Fibroblast of peridontal ligament (primary cell): ENCODE measurements at regions not wholly inside any gene's neighbourhood (a gene's known extent, or its start where the extent isn't known, plus 50 kb on each side); places are given as distances from the start of the nearest gene placed in this dataset.

Source experiments
- DNase-seq: peaks from one replicate; pipeline ENCODE4 v3.0.0-alpha.2; 2010; ENCODE audit errors: extremely low read depth

DNA sequence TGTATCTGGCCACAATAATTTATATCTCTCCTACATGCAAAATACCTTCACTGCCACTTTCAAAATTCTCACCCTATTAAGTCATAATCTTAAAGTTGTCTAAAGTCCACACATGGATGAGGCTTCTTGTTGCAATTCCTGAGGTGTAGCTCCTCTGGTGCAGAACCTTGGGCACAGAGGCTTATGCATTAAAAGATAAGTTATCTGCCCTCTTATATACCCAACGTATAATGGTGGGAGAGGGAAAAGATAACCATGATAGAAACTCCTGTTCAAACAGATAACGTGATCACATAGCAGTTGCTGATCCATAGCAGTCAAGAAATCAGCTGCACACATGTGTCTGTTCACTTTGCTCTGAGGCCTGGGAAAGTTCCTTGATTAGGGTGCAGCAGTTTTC, 1767.0 kb downstream of the MAT2B start:
- DNase-seq, result no peak

DNA sequence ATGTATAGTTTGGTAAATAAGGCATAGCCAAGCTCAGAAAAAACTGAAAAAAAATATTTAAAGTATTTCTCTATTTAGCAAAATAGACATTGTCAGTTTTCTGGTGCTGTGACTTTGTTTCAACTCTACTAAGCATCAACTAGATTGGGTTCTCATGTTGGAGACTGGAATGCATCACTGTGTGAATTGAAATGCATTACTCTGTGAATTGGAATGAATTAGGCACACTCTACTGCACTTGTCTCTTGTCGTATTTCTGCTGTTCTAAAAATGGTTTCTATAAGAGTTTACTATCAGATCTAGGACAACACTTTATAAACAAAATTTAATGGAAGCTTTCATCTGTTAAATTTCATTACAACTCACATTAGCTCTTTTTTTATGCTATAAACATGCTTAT, 1772.2 kb downstream of the MAT2B start:
- no peak for DNase-seq

DNA sequence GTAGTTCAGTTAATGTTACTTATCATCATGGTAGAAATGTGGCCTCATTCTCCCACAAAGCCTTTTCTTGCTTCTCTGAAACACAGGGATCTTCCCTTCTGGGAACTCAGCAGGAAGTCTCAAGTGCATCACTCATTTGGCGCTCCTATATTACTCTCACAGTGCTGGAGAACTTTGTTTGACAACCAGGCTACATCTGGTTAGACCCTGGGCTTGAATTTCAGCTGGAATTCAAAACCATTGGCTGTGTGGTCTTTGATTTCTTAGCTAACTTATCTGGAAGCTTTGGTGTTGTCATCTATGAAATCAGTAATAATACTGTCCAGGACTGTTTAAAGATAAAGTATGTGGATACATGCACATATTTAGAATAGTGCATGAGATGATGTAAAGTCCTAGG, 1777.1 kb downstream of the MAT2B start:
- no peak for DNase-seq

DNA sequence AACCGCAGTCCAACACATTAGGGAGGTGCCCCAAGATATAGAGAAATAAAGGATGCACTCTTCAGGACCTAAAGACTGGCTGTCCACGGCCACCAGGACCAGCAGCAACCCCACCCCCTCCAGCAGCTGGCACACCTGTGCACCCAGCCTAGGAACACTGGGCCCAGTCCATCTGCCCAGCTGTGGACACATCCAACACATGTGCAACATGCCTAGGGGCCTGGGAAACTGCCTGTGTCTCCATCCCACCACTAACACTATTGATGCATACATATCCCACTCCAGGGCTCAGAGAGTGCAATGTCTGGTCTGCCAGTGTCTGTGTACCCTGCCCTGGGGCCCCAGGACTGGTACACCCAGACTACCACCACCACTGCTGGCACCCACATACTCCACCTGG, 1781.3 kb downstream of the MAT2B start:
- DNase-seq, result no peak

DNA sequence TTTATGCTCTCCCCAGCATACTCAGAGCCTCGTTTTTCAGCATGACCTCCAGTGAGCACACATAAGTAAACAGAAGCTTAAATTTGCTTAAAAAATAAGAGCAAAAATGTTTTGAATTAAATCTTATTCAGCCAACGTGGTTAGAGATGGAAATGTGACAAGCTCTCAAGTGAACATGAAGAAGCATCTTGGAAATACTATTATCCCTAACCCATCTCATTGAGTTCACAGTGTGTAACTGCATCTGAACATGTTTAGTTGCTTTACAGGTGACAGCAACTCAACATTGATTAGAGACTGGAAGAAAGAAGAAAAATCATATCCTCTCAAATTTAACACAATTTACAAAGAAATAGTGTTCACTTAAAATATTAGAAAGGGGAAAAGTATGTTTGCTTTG, 1785.1 kb downstream of the MAT2B start:
- DNase-seq, result no peak

DNA sequence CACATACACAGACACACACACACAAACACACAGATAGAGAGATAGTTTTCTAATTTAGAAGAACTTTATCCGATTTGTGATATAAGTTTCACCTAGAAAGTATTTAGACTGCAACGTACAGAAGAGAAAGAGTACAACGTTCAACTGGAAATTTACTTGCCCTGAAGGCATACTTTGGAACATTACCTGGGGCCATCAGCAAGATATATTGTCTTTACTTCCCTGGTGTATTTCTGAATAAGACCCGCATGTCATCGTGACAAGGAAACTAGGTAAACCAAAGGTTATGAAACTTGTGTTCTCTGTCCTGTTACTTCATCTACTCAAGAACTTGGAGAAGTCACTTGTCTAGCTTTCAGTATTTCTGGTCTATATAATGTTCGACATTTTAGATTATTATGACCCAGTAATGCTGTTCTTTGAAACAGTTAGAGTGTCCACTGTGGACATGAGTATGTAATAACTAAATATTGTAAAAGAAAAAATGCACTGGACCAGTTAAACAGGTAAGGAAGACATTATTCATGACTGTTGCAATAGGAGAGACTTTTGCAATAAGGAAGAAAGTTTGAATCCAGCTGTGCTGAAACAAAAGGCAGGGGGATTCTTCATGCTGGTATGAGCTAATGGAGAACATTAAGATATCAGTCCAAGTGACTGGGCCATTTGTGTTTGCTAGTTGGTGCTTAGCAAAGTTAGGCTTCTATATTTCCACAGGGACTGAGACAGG, 1791.1 kb downstream of the MAT2B start:
- DNase-seq, result no peak

DNA sequence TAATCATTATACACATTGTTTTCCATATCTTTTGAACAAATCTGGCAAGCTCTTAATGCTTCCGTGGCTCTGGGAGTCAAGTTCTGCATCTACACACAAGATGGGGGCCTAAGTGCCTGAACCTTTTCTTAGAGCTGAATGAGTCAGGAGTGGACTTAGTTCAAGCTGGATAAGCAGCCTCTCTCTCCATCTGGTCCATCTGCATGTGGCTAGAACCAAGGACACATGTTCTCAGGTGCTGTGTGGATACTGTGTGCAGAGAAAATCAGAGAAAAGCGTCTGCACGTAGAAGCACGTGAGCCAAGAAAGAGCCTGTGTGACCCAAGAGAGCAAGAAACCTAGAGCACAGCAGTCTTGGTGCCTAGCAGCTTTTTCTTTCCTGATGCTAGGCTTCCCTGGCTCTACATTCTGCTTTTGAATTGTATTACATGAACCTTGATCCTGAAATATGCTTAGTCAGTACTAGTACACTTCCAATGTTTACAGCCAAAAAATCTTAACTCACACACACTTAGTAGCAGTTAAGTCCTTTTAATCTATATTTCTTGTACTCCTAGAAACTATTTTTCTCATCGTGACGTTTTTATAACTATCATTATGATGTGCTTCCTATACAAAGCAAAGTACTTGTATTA, 1798.9 kb downstream of the MAT2B start:
- DNase-seq, result no peak

DNA sequence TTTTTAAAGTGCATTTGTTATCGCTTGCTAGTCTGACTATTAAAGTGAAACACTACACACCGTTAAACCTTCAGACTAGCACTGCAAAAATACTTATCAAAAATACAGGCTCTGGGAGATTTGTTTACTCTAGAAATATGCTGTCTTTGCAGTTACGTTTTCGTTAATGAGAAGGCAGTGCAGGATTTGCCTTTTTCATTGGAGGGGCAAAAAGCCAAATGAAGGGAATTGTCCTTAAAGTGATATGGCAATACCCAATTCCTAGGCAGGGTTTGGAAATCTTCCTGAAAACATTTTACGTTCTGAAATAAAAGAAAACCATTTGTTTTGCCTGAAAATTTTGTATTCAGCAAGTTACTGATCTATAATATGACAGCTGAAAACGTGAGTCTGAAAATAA, 1800.2 kb downstream of the MAT2B start:
- DNase-seq, result peak; percentile 23

DNA sequence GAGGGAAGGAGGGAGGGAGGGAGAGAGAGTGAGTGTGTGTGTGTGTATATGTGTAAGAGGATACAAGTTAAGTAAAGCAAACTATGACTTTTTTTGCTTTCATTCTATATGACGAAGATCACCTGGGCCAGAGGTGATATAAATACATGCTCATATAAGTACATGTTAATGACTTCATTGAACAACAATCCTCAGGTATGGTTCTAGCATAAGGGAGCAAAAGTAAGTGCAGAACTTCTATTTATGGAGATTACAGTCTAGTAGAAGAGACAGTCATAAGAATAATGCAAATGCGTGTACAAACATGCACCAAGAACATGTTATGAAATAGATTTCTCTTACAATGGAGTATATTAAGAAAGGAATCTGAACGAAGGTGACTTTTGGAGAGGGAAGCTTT, 1804.0 kb downstream of the MAT2B start:
- no peak for DNase-seq

DNA sequence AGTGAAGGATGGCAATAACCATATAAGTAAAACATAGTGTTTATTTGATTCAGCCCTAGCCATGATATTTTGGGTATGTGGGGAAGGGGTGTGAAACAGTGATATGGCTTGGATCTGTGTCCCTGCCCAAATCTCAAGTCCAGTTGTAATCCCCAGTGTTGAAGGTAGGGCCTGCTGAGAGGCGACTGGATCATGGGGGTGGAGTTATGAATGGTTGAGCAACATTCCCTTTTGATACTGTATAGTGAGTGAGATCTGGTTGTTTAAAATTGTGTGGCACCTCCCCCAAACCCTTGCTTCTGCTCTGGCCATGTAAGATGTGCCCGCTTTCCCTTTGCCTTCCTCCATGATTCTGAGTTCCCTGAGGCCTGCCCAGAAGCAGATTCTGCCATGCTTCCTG, 1804.6 kb downstream of the MAT2B start:
- DNase-seq, result no peak

DNA sequence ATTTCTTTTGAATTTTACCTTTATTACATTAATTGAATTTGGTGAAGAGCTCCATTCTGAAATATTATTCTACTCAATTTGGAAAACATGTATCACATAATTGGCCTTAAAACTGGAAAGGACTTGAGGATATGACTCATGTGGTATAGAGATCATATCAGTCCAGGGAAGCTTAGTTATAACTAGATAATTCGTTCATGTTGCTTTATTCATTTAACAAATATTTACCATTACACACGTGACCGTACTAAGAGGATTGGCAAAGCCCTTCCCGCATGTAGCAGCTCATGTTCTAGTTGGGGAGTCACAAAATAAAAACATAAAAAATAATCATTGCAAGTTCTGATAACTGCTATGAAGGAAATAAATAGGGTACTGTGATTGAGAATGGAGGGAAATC, 1816.5 kb downstream of the MAT2B start:
- peak; percentile 65 for DNase-seq

DNA sequence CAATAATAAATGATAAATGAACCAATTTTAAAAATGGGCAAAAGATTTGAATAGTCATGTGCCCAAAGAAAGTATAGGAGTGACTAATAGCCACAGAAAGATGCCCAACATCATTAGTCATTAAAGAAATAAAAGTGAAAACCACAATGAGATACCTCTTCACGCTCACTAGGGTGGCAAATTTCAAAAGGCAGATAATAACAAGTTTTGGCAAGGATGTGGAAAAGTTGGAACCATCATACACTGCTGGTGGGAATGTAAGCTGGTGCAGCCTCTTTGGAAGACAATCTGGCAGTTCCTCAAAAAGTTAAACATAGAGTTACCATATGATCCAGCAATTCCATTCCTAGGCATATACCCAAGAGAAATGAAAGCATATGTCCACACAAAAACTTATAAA, 1819.8 kb downstream of the MAT2B start:
- peak; percentile 63 for DNase-seq

DNA sequence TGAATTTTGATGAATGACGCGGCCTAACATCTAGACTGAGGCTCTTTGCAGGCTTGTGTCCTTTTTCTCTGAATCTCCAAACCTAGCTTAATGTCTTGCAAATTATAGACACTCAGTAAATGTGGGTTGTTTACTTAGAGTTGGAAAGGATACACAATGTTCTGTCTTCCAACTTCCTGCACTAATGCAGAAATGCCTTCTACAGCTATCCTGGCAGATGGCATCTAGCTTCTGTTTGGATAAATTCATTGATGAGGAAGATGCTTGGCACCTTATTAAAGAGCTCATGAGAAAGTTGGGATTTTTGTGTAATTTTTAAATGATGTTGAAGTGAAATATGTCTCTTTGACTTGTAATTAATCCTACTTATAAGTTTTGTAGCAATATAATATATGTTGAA, 1822.2 kb downstream of the MAT2B start:
- no peak for DNase-seq

DNA sequence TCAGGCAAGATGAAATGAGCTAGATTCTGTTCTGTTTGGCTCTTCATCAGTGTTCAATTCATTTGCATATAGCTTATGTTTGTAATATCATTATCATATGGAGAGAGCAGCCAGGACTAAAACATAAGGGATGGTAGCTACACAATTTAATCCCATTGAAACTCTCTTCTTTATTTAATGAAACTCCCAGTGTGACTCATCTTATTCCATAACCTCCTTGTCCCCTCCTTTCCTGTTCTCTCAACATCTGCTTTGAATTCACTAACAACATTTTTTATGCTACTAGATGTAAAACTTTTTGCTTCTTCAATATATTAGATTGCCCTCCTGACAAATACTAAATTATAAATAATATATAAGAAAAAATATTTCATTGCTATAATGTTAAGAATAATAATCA, 1823.4 kb downstream of the MAT2B start:
- peak; percentile 62 for DNase-seq

DNA sequence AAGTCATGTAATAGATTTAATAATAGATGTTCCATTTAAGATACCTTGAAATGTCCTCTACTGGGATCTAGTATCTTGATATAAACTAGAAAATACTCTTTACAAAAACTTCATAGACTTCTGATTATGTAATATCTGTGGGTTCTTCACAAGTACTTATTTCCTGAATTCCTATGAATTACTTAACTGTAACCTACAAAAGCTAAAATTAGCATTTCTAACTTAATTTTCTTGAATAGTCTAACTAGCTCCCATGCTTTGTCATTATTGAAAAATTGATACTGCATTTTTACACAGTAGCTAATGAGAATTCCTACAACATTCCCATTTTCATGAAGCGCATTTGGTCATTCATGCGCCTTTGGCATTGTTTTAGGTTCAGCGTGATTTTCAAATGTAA, 1828.2 kb downstream of the MAT2B start:
- DNase-seq, result peak; percentile 13

DNA sequence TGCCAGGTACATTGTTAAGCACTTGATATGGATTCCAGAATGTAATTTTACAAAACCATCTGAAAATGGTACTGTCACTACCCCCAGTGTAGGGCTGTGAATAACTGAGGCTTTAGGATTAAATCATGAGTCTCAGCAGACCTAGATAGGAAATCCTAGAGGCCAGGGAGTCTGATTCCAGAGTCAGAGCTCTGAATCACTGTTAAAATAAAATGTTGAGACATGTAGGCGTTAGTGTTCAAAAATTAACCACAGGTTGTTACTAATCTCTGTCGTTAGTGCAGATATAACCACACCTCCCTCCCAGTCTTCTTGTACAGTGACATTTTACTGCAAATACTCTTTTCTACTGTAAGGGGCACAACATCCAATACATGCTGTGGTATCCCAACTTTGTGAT, 1828.8 kb downstream of the MAT2B start:
- DNase-seq, result peak; percentile 21

DNA sequence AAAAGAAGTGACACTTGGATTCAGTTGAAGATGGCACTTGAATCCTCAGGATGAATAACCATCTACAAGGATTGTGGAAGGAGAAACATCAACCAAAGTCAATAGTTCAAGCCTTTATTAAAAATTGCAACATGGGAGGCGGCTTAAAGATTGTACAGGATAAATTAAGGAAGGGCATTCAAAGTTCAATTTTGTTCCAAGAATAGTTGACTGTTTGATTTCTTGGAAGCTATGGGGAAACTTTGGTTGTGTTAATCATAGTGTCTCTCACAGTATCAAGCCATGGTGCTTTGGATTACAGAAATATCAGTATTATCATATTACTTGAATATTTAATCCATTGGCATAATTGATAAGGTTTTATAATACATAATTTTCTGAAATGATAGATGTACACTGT, 1844.3 kb downstream of the MAT2B start:
- no peak for DNase-seq

DNA sequence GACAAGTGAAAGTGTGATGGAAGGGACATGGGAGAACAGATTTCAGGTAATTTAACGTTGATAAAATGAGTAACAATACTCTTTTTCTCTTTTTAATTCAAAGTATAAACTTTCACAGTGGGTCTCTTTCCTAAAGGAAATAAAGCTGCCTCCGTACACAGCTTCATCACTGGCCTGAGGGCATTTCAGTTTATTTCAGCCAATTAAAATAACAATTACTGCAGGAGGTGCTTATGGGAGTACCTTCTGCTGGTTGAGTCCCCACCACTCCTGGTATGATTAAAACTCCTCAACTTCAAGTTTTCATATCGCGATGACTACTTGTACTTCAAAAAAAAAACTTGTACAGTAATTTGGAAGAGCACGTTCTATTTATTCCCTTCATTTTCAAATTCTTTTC, 1845.9 kb downstream of the MAT2B start:
- DNase-seq, result no peak

DNA sequence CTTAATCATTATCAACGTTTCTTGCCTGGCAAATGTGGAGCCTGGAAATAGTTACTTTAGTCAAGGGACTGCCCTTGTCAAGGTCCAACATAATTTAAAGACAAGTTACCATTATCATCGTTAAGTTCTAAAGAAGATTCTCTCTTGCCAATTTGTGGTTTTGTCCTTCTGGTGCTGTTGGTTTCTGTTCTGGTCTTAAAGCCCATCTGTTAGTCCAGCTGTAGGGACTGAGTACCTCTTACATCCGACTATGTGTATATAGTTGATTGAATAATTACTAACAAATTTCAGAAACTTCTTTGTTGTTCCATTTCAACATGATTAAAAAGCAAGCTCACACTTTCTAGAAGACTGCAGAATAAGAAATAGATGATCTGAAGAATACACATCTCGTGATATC, 1854.9 kb downstream of the MAT2B start:
- DNase-seq, result no peak

DNA sequence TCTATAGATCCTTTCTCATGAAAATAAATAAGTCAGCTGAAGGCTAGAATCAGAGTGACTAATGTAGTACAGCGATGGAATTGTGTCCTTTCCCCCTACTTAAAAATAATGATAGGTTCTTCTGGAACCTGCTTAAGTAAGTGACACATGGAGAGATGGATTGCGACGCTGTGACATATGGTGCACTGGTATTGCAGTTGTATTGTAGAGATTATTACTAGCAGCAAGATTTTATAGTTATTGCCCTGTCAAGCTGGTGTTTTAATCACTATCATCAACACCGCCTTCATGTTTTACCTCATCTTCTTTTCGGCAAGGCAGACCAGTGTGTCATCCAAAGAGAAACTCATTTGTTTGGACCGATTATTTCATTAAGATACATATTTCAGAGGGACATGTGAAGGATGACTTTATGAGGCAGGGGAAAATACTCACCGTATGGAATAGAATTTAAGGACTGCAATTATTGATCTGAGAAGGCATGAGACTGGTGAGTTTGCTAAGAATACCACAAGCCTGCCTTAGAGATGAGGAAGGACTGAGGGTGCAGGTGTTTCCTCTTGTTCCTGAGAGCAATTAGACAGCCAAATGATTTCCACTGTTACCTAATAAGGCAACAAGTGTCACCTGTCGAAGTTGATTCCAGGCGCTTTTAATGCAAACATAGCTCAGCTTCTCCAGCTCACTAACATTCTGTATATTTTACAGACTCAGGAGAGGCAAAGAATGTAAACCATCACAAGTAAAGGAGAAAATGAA, 1855.5 kb downstream of the MAT2B start:
- DNase-seq, result no peak

DNA sequence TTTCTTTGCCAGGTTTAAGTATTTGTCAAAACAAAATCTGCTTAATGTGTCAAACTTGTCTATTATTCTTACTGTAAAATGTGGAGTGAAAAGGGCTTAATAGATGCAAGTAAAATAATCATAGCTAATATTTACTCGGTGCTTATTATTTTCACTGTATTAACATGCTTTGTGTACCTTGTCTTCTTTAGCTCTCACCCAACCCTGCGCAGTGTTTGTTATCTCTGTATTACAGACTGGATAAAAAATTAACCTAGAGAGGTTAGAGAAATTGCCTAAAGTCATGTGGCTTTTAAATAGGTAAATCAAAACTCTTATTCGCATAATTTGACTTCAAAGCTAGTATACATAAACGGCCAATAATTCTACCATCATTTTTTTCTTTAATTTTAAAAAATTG, 1864.8 kb downstream of the MAT2B start:
- no peak for DNase-seq

DNA sequence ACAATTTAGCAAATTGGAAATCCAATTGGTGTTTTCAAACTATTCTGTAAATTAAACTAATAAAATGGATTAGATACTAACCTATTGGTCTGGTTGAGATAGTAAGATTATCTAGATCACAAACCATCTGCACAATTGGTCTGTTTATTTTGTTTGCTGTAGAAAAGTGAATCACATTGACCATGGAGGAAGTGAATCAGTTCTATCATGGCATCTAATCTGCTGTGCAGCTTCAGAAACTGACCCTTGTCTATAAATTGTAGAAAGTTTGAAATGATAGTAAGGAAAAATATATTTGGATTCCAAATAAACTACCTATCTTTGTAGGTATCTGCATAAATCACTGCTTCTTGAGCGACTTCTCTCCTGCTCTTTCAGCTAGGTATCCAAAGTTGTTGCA, 1865.4 kb downstream of the MAT2B start:
- peak; percentile 27 for DNase-seq

DNA sequence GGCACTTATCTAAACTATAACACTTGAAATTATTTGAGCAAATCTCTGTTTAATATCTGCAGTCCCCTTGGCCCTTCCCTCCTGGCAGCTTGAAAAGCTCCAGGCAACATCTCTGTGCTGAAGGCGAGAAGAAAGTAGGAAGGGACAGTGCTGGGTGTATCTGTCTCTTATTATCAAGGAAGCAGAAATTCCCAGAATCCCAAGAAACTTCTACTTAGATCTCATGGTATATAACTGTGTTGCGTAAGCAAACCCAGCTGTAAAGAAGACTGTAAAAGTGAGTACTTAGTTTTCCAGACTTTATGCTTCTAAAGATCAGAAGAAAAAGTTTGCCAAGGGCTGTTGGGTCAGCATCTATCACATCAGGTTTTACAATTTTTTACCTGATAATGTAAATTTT, 1869.8 kb downstream of the MAT2B start:
- DNase-seq, result no peak
